SK-N-SH (cell line): ENCODE measurements at regions not wholly inside any gene's neighbourhood (a gene's known extent, or its start where the extent isn't known, plus 50 kb on each side); places are given as distances from the start of the nearest gene placed in this dataset.

Experiments used
- CTCF ChIA-PET: fragments of 300-600, 350-600 bp; formaldehyde crosslinking; extraction: SDS; loops from one replicate; lab custom pipeline; 2021; lab: Yijun Ruan, JAX
- POLR2A ChIA-PET: fragments of 350-600 bp; sonication (Branson Sonifier 250); formaldehyde crosslinking; extraction: SDS; loops from one replicate; lab custom pipeline; 2020; ENCODE audit warnings: antibody characterized with exemption, inconsistent platforms; lab: Yijun Ruan, JAX
- DNase-seq: peaks from one replicate; pipeline ENCODE4 v3.0.0; 2012
- H2AFZ ChIP-seq: fragments of 200-600 bp; sonication (generic); 2 replicates; pipeline ENCODE4 v1.8.1; 2016; ENCODE audit warnings: antibody characterized with exemption, mild to moderate bottlenecking, low read depth
- H3F3A ChIP-seq: fragments of 200-600 bp; sonication (generic); replicated peaks from 2 replicates; pipeline ENCODE3; 2016; ENCODE audit warnings: antibody characterized with exemption, mild to moderate bottlenecking; ENCODE audit not compliant: insufficient read depth
- H3K27ac ChIP-seq, 2 experiments: fragments of 200-500 bp in 1 of 2; fragments of 200-600 bp in 1 of 2; sonication (Bioruptor generic) in 1 of 2; sonication (generic), shearing (Covaris generic) in 1 of 2; 2 replicates each; pipeline versions ENCODE4 v1.5.1 to v1.6.1; 2014 to 2016; ENCODE audit warnings: low read depth in 2 of 2, inconsistent platforms in 1 of 2, low read length in 1 of 2, mild to moderate bottlenecking in 1 of 2, mixed read lengths in 1 of 2
- H3K27me3 ChIP-seq: fragments of 200-600 bp; sonication (generic), shearing (Covaris generic); 2 replicates; pipeline ENCODE4 v1.6.1; 2016; ENCODE audit warnings: mixed run types; ENCODE audit not compliant: insufficient read depth
- H3K36me3 ChIP-seq, 2 experiments: fragments of 200-500 bp in 1 of 2; fragments of 200-600 bp in 1 of 2; sonication (Bioruptor generic) in 1 of 2; sonication (generic) in 1 of 2; replicated peaks in 1 of 2; 2 replicates each; pipeline versions ENCODE3 to v1.5.1; 2014 to 2016; ENCODE audit warnings: low read length in 1 of 2, mild to moderate bottlenecking in 1 of 2; ENCODE audit not compliant: insufficient read depth in 2 of 2, control insufficient read depth in 1 of 2
- H3K4me1 ChIP-seq, 2 experiments: fragments of 200-500 bp in 1 of 2; fragments of 200-600 bp in 1 of 2; sonication (Bioruptor generic) in 1 of 2; sonication (generic), shearing (Covaris generic) in 1 of 2; 2 replicates each; pipeline versions ENCODE4 v1.5.1 to v1.6.1; 2014 to 2016; ENCODE audit warnings: low read depth in 1 of 2, low read length in 1 of 2, mixed run types in 1 of 2; ENCODE audit not compliant: insufficient read depth in 2 of 2, control insufficient read depth in 1 of 2
- H3K4me2 ChIP-seq: fragments of 200-600 bp; sonication (generic), shearing (Covaris generic); 2 replicates; pipeline ENCODE4 v1.6.1; 2017; ENCODE audit warnings: mixed run types
- H3K4me3 ChIP-seq, 2 experiments: fragments of 200-500 bp in 1 of 2; fragments of 200-600 bp in 1 of 2; sonication (Bioruptor generic) in 1 of 2; sonication (generic), shearing (Covaris generic) in 1 of 2; 2 replicates each; pipeline versions ENCODE4 v1.5.1 to v1.8.1; 2014 to 2016; ENCODE audit warnings: low read depth in 2 of 2, inconsistent platforms in 1 of 2, low read length in 1 of 2, mild to moderate bottlenecking in 1 of 2, mixed read lengths in 1 of 2, moderate library complexity in 1 of 2
- H3K79me2 ChIP-seq: fragments of 200-600 bp; sonication (generic); 2 replicates; pipeline ENCODE4 v1.8.1; 2017; ENCODE audit warnings: mild to moderate bottlenecking; ENCODE audit not compliant: insufficient read depth
- H3K9ac ChIP-seq: fragments of 200-600 bp; sonication (generic); 2 replicates; pipeline ENCODE4 v1.6.1; 2017; ENCODE audit warnings: mixed run types
- H3K9me2 ChIP-seq: fragments of 200-600 bp; sonication (generic); 2 replicates; pipeline ENCODE4 v1.6.1; 2017; ENCODE audit warnings: mixed run types
- H3K9me3 ChIP-seq: fragments of 200-600 bp; sonication (generic); 2 replicates; pipeline ENCODE4 v1.6.1; 2017; ENCODE audit warnings: mixed run types, mild to moderate bottlenecking, moderate library complexity
- H4K20me1 ChIP-seq: fragments of 200-600 bp; sonication (generic); 2 replicates; pipeline ENCODE4 v1.6.1; 2017; ENCODE audit warnings: mild to moderate bottlenecking, mixed run types; ENCODE audit not compliant: insufficient read depth
- ELF1 ChIP-seq: IDR thresholded peaks from 2 replicates; pipeline ENCODE4 v1.4.0; 2012
- FOXJ3 ChIP-seq: sonication (generic); formaldehyde crosslinking; IDR thresholded peaks from 2 replicates; pipeline ENCODE4 v1.5.1; 2020; ENCODE audit warnings: mild to moderate bottlenecking, missing genetic modification reagents
- GATA2 ChIP-seq: sonication (generic); formaldehyde crosslinking; IDR thresholded peaks from 2 replicates; pipeline ENCODE4 v1.5.0; 2020; ENCODE audit warnings: mild to moderate bottlenecking, missing genetic modification reagents
- MEF2A ChIP-seq: IDR thresholded peaks from 2 replicates; pipeline ENCODE4 v1.4.0; 2012; ENCODE audit warnings: low read depth, borderline replicate concordance
- MXI1 ChIP-seq: IDR thresholded peaks from 2 replicates; pipeline ENCODE4 v1.6.1; 2012; ENCODE audit warnings: mild to moderate bottlenecking, low read depth, low read length, improper control_type of control experiment
- NRF1 ChIP-seq: IDR thresholded peaks from 2 replicates; pipeline ENCODE4 v1.6.1; 2012; ENCODE audit warnings: low read depth, mild to moderate bottlenecking, low read length
- RFX5 ChIP-seq: IDR thresholded peaks from 2 replicates; pipeline ENCODE4 v1.6.1; 2012; ENCODE audit warnings: mild to moderate bottlenecking, improper control_type of control experiment, low read length
- SMC3 ChIP-seq: IDR thresholded peaks from 2 replicates; pipeline ENCODE4 v1.6.1; 2012; ENCODE audit warnings: low read depth, low read length, improper control_type of control experiment
- TAF1 ChIP-seq: IDR thresholded peaks from 2 replicates; pipeline ENCODE4 v1.6.1; 2012; ENCODE audit warnings: low read depth, mild to moderate bottlenecking, low read length, moderate library complexity, borderline replicate concordance
- TCF12 ChIP-seq: IDR thresholded peaks from 2 replicates; pipeline ENCODE4 v1.4.0; 2012
- WGBS: methylation state at CpG from one replicate; pipeline ENCODE4 v1.1.6; 2017; ENCODE audit warnings: low lambda C conversion rate; 5-methylcytosine and 5-hydroxymethylcytosine counted together
- TF ChIP-seq, protein P1 (sequence below): IDR thresholded peaks from 2 replicates; pipeline ENCODE4; 2012
- TF ChIP-seq, protein P2 (sequence below): IDR thresholded peaks from 2 replicates; pipeline ENCODE4 v1.4.0; 2012; ENCODE audit warnings: low read depth, borderline replicate concordance
- TF ChIP-seq, protein P3 (sequence below): IDR thresholded peaks from 2 replicates; pipeline ENCODE4 v1.6.1; 2012; ENCODE audit warnings: mild to moderate bottlenecking, low read depth, low read length, moderate library complexity
- TF ChIP-seq, protein P4 (sequence below): fragments of 150-350 bp; IDR thresholded peaks from 2 replicates; pipeline ENCODE4 v1.6.1; 2016; ENCODE audit warnings: mild to moderate bottlenecking, low read depth, low read length
- TF ChIP-seq, protein P5 (sequence below): fragments of 200-600 bp; sonication (generic); IDR thresholded peaks from 2 replicates; pipeline ENCODE4 v1.6.1; 2017; ENCODE audit warnings: antibody characterized with exemption, mild to moderate bottlenecking, moderate library complexity
- TF ChIP-seq, protein P6 (sequence below): IDR thresholded peaks from 2 replicates; pipeline ENCODE4 v1.4.0; 2012; ENCODE audit warnings: low read depth

DNA sequence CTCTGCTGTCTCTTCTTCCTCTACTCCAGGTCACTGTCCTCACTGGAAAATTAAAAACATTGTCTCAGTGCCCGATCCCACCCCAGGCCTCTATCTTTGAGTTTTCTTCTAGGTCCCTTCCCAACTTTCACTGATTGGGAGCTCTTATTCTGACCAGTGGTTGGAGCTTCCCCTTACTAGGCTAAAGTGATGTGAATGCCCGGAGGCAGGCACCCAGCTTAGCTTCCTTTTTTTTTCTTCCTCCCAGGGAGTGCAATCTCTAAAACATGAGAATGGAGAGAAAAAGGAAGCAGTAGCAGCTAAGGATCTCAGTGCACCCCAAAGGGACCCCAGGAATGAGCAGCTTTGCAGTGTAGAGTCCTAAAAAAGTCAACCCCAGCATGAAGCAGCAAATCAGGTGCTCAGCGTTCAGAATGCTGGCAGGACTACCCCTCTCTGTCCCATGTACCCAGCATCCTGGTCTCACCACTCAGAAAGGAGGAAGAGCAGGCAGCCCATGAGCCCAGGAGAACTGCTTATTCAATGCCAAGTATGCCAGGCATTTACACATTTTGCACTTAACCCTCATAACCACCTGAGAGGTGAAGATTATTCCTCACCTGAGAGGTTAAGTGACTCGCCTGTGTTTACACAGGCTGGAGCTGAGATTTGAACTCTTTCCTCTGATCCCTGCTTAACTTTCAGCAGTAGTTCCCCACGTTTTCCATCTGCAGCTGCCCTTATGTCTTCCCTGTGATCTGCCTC is 146.2 kb upstream of the PWP1 start:
- Histone ChIP-seq H2AFZ (no peak overlapping the region), H3K9me3 (no peaks in the 10 kb centered on the region), H4K20me1 (no peaks in the 10 kb centered on the region), H3F3A (no peaks in the 10 kb centered on the region), H3K27ac (no peak overlapping the region), H3K4me1 (no peaks in the 10 kb centered on the region), H3K9ac (no peak overlapping the region), H3K4me2 (no peak overlapping the region), H3K9me2 (no peaks in the 10 kb centered on the region), H3K36me3 (no peaks in the 10 kb centered on the region), H3K79me2 (no peaks in the 10 kb centered on the region), H3K4me3 (no peak overlapping the region), H3K27me3 (no peaks in the 10 kb centered on the region)
- 50% methylated on average over 5 of the region's 5 CpGs for WGBS
- ChIA-PET POLR2A (no interaction called here), CTCF (interaction anchor here (1.3 kb wide), 1 partner anchor 68 kb away, joined by 4 read pairs; no protein-coding TSS in a partner anchor)
- no peak for TF ChIP-seq FOXJ3
- no peak for TF ChIP-seq ELF1
- TF ChIP-seq, protein P1, sequence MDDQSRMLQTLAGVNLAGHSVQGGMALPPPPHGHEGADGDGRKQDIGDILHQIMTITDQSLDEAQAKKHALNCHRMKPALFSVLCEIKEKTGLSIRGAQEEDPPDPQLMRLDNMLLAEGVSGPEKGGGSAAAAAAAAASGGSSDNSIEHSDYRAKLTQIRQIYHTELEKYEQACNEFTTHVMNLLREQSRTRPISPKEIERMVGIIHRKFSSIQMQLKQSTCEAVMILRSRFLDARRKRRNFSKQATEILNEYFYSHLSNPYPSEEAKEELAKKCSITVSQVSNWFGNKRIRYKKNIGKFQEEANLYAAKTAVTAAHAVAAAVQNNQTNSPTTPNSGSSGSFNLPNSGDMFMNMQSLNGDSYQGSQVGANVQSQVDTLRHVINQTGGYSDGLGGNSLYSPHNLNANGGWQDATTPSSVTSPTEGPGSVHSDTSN, result no peak
- no peak for TF ChIP-seq TAF1
- TF ChIP-seq NRF1, result no peak
- TF ChIP-seq, protein P2, sequence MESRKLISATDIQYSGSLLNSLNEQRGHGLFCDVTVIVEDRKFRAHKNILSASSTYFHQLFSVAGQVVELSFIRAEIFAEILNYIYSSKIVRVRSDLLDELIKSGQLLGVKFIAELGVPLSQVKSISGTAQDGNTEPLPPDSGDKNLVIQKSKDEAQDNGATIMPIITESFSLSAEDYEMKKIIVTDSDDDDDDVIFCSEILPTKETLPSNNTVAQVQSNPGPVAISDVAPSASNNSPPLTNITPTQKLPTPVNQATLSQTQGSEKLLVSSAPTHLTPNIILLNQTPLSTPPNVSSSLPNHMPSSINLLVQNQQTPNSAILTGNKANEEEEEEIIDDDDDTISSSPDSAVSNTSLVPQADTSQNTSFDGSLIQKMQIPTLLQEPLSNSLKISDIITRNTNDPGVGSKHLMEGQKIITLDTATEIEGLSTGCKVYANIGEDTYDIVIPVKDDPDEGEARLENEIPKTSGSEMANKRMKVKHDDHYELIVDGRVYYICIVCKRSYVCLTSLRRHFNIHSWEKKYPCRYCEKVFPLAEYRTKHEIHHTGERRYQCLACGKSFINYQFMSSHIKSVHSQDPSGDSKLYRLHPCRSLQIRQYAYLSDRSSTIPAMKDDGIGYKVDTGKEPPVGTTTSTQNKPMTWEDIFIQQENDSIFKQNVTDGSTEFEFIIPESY, result no peak
- TF ChIP-seq, protein P3, sequence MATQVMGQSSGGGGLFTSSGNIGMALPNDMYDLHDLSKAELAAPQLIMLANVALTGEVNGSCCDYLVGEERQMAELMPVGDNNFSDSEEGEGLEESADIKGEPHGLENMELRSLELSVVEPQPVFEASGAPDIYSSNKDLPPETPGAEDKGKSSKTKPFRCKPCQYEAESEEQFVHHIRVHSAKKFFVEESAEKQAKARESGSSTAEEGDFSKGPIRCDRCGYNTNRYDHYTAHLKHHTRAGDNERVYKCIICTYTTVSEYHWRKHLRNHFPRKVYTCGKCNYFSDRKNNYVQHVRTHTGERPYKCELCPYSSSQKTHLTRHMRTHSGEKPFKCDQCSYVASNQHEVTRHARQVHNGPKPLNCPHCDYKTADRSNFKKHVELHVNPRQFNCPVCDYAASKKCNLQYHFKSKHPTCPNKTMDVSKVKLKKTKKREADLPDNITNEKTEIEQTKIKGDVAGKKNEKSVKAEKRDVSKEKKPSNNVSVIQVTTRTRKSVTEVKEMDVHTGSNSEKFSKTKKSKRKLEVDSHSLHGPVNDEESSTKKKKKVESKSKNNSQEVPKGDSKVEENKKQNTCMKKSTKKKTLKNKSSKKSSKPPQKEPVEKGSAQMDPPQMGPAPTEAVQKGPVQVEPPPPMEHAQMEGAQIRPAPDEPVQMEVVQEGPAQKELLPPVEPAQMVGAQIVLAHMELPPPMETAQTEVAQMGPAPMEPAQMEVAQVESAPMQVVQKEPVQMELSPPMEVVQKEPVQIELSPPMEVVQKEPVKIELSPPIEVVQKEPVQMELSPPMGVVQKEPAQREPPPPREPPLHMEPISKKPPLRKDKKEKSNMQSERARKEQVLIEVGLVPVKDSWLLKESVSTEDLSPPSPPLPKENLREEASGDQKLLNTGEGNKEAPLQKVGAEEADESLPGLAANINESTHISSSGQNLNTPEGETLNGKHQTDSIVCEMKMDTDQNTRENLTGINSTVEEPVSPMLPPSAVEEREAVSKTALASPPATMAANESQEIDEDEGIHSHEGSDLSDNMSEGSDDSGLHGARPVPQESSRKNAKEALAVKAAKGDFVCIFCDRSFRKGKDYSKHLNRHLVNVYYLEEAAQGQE, result no peak
- TF ChIP-seq MEF2A, result no peak
- TF ChIP-seq, protein P4, sequence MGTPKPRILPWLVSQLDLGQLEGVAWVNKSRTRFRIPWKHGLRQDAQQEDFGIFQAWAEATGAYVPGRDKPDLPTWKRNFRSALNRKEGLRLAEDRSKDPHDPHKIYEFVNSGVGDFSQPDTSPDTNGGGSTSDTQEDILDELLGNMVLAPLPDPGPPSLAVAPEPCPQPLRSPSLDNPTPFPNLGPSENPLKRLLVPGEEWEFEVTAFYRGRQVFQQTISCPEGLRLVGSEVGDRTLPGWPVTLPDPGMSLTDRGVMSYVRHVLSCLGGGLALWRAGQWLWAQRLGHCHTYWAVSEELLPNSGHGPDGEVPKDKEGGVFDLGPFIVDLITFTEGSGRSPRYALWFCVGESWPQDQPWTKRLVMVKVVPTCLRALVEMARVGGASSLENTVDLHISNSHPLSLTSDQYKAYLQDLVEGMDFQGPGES, result no peak
- TF ChIP-seq GATA2 (CRISPR knock-in tag), result no peak
- TF ChIP-seq TCF12, result no peak
- no peak for TF ChIP-seq SMC3
- TF ChIP-seq, protein P5, sequence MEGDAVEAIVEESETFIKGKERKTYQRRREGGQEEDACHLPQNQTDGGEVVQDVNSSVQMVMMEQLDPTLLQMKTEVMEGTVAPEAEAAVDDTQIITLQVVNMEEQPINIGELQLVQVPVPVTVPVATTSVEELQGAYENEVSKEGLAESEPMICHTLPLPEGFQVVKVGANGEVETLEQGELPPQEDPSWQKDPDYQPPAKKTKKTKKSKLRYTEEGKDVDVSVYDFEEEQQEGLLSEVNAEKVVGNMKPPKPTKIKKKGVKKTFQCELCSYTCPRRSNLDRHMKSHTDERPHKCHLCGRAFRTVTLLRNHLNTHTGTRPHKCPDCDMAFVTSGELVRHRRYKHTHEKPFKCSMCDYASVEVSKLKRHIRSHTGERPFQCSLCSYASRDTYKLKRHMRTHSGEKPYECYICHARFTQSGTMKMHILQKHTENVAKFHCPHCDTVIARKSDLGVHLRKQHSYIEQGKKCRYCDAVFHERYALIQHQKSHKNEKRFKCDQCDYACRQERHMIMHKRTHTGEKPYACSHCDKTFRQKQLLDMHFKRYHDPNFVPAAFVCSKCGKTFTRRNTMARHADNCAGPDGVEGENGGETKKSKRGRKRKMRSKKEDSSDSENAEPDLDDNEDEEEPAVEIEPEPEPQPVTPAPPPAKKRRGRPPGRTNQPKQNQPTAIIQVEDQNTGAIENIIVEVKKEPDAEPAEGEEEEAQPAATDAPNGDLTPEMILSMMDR, result no peak
- no peak for TF ChIP-seq RFX5
- TF ChIP-seq, protein P6, sequence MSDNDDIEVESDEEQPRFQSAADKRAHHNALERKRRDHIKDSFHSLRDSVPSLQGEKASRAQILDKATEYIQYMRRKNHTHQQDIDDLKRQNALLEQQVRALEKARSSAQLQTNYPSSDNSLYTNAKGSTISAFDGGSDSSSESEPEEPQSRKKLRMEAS, result no peak
- no peak for TF ChIP-seq MXI1
- no peak for DNase-seq
